SK-N-SH treated with all-trans-retinoic acid at 6 μM for 48 hours (cell line): ENCODE measurements at regions not wholly inside any gene's neighbourhood (a gene's known extent, or its start where the extent isn't known, plus 50 kb on each side); places are given as distances from the start of the nearest gene placed in this dataset.

ENCODE experiments used
- ATAC-seq: fragments of 200-7000 bp; cut with Tn5 transposase; 3 replicates; pipeline ENCODE4 v1.9.1; 2020; ENCODE audit warnings: mild to moderate bottlenecking, moderate library complexity
- ARNTL ChIP-seq: fragments of 450-650 bp; formaldehyde crosslinking; IDR thresholded peaks from 2 replicates; pipeline ENCODE4 v1.5.0; 2020; ENCODE audit warnings: low read depth, mild to moderate bottlenecking, moderate library complexity, borderline replicate concordance
- BACH2 ChIP-seq: fragments of 250-450 bp; sonication (Bioruptor Pico); IDR thresholded peaks from 2 replicates; pipeline ENCODE4 v1.9.0; 2021; ENCODE audit warnings: mild to moderate bottlenecking, borderline replicate concordance
- CSDC2 ChIP-seq: fragments of 250-450 bp; sonication (Bioruptor Pico); IDR thresholded peaks from 2 replicates; pipeline ENCODE4 v1.5.0; 2020; ENCODE audit warnings: mild to moderate bottlenecking, moderate library complexity
- ESRRG ChIP-seq: fragments of 250-450 bp; sonication (Bioruptor Pico); IDR thresholded peaks from 2 replicates; pipeline ENCODE4 v1.6.1; 2021; ENCODE audit warnings: mild to moderate bottlenecking
- GLIS3 ChIP-seq: fragments of 250-450 bp; sonication (Bioruptor Pico); IDR thresholded peaks from 2 replicates; pipeline ENCODE4 v1.5.0; 2020; ENCODE audit warnings: mild to moderate bottlenecking, moderate library complexity
- OSR1 ChIP-seq: fragments of 250-450 bp; sonication (Bioruptor Pico); IDR thresholded peaks from 2 replicates; pipeline ENCODE4 v1.8.0; 2022; ENCODE audit warnings: moderate library complexity, mild to moderate bottlenecking, inconsistent platforms
- PPARA ChIP-seq: fragments of 250-450 bp; sonication (Bioruptor Pico); IDR thresholded peaks from 2 replicates; pipeline ENCODE4 v1.5.0; 2020; ENCODE audit warnings: mild to moderate bottlenecking, borderline replicate concordance
- RARB ChIP-seq: fragments of 250-450 bp; sonication (Bioruptor Pico); IDR thresholded peaks from 2 replicates; pipeline ENCODE4 v1.8.0; 2021; ENCODE audit warnings: mild to moderate bottlenecking, moderate library complexity
- SNAI2 ChIP-seq: fragments of 250-450 bp; sonication (Bioruptor Pico); IDR thresholded peaks from 2 replicates; pipeline ENCODE4 v1.5.0; 2020; ENCODE audit warnings: mild to moderate bottlenecking, moderate library complexity
- TCF4 ChIP-seq: fragments of 250-450 bp; sonication (Bioruptor Pico); IDR thresholded peaks from 2 replicates; pipeline ENCODE4 v1.8.0; 2021; ENCODE audit warnings: mild to moderate bottlenecking, moderate library complexity, borderline replicate concordance
- TOX ChIP-seq: fragments of 250-450 bp; sonication (Bioruptor Pico); IDR thresholded peaks from 2 replicates; pipeline ENCODE4 v1.8.0; 2021; ENCODE audit warnings: mild to moderate bottlenecking, moderate library complexity, borderline replicate concordance
- ZC3H10 ChIP-seq: fragments of 250-450 bp; sonication (Bioruptor Pico); IDR thresholded peaks from 2 replicates; pipeline ENCODE4 v1.5.1; 2021; ENCODE audit warnings: mild to moderate bottlenecking, moderate library complexity
- ZFP3 ChIP-seq: fragments of 250-450 bp; sonication (Bioruptor Pico); IDR thresholded peaks from 2 replicates; pipeline ENCODE4 v1.5.0; 2020; ENCODE audit warnings: mild to moderate bottlenecking, moderate library complexity
- ZFP30 ChIP-seq: fragments of 450-650 bp; formaldehyde crosslinking; IDR thresholded peaks from 2 replicates; pipeline ENCODE4 v1.5.0; 2022; ENCODE audit warnings: mild to moderate bottlenecking, moderate library complexity
- ZNF565 ChIP-seq: fragments of 450-650 bp; formaldehyde crosslinking; conservative IDR thresholded peaks from 2 replicates; pipeline ENCODE4 v1.5.0; 2020; ENCODE audit warnings: low read depth, mild to moderate bottlenecking, moderate library complexity
- ZNF70 ChIP-seq: fragments of 450-650 bp; formaldehyde crosslinking; IDR thresholded peaks from 2 replicates; pipeline ENCODE4 v1.5.0; 2020; ENCODE audit warnings: mild to moderate bottlenecking, moderate library complexity
- ZNF8 ChIP-seq: fragments of 450-650 bp; formaldehyde crosslinking; IDR thresholded peaks from 2 replicates; pipeline ENCODE4 v1.5.0; 2020; ENCODE audit warnings: mild to moderate bottlenecking, moderate library complexity
- TF ChIP-seq, protein P1 (sequence below): fragments of 250-450 bp; sonication (Bioruptor Pico); IDR thresholded peaks from 2 replicates; pipeline ENCODE4 v1.5.0; 2020; ENCODE audit warnings: mild to moderate bottlenecking, moderate library complexity
- TF ChIP-seq, protein P2 (sequence below): fragments of 250-450 bp; sonication (Bioruptor Pico); IDR thresholded peaks from 2 replicates; pipeline ENCODE4 v1.8.0; 2021; ENCODE audit warnings: low read depth, mild to moderate bottlenecking, moderate library complexity, borderline replicate concordance
- TF ChIP-seq, protein P3 (sequence below): fragments of 250-450 bp; sonication (Bioruptor Pico); IDR thresholded peaks from 2 replicates; pipeline ENCODE4 v1.5.1; 2021; ENCODE audit warnings: mild to moderate bottlenecking, moderate library complexity
- TF ChIP-seq, protein P4 (sequence below): fragments of 250-450 bp; sonication (Bioruptor Pico); IDR thresholded peaks from 2 replicates; pipeline ENCODE4 v1.5.1; 2020; ENCODE audit warnings: low read depth, mild to moderate bottlenecking, moderate library complexity

DNA sequence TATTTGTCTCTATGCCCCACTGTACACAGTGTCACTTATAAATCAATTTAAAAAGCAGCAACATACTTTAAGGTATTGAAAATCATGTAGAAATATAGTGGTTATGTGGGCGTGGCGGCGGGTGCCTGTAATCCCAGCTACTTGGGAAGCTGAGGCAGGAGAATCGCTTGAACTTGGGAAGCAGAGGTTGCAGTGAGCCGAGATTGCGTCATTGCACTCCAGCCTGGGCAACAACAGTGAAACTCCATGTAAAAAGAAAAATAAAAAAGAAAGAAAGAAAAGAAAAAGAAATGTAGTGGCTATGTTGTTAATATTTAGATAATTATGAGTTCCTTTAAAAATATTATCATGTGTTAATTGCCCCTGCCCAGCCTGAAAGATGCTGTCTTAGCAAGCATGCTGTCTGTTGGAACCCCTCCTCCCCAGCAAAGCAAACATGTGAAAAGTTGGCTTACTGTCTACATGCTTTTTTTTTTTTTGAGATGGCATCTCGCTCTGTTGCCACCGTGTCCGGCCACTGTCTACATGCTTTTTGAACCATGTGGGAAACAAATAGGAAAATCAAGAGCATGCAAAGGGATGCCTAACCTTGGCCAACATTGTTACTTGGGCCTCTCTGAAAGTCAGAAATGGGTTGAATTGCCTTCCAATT is 151.4 kb upstream of the TSHZ2 start:
- no peak for ATAC-seq
- TF ChIP-seq ZNF8, result no peak
- TF ChIP-seq, protein P1, sequence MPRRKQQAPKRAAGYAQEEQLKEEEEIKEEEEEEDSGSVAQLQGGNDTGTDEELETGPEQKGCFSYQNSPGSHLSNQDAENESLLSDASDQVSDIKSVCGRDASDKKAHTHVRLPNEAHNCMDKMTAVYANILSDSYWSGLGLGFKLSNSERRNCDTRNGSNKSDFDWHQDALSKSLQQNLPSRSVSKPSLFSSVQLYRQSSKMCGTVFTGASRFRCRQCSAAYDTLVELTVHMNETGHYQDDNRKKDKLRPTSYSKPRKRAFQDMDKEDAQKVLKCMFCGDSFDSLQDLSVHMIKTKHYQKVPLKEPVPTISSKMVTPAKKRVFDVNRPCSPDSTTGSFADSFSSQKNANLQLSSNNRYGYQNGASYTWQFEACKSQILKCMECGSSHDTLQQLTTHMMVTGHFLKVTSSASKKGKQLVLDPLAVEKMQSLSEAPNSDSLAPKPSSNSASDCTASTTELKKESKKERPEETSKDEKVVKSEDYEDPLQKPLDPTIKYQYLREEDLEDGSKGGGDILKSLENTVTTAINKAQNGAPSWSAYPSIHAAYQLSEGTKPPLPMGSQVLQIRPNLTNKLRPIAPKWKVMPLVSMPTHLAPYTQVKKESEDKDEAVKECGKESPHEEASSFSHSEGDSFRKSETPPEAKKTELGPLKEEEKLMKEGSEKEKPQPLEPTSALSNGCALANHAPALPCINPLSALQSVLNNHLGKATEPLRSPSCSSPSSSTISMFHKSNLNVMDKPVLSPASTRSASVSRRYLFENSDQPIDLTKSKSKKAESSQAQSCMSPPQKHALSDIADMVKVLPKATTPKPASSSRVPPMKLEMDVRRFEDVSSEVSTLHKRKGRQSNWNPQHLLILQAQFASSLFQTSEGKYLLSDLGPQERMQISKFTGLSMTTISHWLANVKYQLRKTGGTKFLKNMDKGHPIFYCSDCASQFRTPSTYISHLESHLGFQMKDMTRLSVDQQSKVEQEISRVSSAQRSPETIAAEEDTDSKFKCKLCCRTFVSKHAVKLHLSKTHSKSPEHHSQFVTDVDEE (CRISPR knock-in tag), result no peak
- TF ChIP-seq, protein P2, sequence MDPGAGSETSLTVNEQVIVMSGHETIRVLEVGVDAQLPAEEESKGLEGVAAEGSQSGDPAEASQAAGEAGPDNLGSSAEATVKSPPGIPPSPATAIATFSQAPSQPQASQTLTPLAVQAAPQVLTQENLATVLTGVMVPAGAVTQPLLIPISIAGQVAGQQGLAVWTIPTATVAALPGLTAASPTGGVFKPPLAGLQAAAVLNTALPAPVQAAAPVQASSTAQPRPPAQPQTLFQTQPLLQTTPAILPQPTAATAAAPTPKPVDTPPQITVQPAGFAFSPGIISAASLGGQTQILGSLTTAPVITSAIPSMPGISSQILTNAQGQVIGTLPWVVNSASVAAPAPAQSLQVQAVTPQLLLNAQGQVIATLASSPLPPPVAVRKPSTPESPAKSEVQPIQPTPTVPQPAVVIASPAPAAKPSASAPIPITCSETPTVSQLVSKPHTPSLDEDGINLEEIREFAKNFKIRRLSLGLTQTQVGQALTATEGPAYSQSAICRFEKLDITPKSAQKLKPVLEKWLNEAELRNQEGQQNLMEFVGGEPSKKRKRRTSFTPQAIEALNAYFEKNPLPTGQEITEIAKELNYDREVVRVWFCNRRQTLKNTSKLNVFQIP (CRISPR knock-in tag), result no peak
- TF ChIP-seq ZFP30 (CRISPR knock-in tag), result no peak

DNA sequence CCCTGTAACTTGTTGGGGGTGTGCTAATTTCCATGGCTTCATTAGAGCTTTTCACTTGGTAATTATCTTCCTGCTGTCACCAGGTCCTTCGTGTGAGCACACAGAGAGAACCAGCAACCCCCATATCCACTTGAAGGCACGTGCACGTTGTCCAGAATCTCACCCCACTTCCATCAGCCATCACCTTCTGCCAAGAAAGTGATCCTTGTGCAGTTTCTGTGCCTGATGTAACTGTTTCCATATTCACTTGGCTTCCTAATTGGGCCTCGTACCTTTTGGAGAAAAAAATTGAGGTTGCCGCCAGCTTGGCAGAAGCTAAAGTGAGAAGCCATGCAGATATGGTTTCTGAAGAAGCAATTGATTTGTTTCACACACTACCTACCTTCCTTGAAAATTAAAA is 153.7 kb upstream of the TSHZ2 start:
- TF ChIP-seq, protein P3, sequence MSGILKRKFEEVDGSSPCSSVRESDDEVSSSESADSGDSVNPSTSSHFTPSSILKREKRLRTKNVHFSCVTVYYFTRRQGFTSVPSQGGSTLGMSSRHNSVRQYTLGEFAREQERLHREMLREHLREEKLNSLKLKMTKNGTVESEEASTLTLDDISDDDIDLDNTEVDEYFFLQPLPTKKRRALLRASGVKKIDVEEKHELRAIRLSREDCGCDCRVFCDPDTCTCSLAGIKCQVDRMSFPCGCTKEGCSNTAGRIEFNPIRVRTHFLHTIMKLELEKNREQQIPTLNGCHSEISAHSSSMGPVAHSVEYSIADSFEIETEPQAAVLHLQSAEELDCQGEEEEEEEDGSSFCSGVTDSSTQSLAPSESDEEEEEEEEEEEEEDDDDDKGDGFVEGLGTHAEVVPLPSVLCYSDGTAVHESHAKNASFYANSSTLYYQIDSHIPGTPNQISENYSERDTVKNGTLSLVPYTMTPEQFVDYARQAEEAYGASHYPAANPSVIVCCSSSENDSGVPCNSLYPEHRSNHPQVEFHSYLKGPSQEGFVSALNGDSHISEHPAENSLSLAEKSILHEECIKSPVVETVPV (CRISPR knock-in tag), result no peak
- TF ChIP-seq CSDC2 (CRISPR knock-in tag) (no peak), ZC3H10 (no peak)
- no peak for ATAC-seq

DNA sequence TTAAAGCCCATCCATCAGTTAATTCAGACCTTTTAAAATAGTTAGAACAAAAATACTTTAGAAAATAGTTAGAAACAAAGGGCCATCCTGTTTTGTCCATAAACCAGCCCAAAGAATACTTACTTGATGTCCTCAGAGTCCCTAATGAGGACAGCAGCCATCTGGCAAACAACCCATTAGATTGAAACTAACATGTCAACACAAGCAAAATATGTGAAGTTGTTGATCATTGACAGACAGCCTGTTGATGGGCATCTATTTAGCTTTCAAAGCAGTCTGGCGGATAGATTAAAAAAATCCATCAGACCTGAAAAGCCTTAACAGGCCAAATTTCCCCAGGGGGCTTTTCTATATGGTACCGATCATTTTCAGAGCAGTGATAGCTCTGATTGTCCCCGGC is 154.2 kb upstream of the TSHZ2 start:
- ATAC-seq, result no peak
- TF ChIP-seq TOX (CRISPR knock-in tag) (no peak), ZNF70 (no peak), ZNF8 (no peak), SNAI2 (no peak), ARNTL (CRISPR knock-in tag) (no peak), PPARA (CRISPR knock-in tag) (no peak), OSR1 (CRISPR knock-in tag) (no peak), ESRRG (CRISPR knock-in tag) (no peak), ZFP30 (CRISPR knock-in tag) (no peak), GLIS3 (CRISPR knock-in tag) (no peak), ZNF565 (CRISPR knock-in tag) (no peak), BACH2 (CRISPR knock-in tag) (no peak), ZC3H10 (no peak), CSDC2 (CRISPR knock-in tag) (no peak), RARB (no peak), TCF4 (CRISPR knock-in tag) (no peak)
- TF ChIP-seq, protein P4, sequence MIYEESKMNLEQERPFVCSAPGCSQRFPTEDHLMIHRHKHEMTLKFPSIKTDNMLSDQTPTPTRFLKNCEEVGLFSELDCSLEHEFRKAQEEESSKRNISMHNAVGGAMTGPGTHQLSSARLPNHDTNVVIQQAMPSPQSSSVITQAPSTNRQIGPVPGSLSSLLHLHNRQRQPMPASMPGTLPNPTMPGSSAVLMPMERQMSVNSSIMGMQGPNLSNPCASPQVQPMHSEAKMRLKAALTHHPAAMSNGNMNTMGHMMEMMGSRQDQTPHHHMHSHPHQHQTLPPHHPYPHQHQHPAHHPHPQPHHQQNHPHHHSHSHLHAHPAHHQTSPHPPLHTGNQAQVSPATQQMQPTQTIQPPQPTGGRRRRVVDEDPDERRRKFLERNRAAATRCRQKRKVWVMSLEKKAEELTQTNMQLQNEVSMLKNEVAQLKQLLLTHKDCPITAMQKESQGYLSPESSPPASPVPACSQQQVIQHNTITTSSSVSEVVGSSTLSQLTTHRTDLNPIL, result no peak
- TF ChIP-seq, protein P2 (CRISPR knock-in tag), result no peak

DNA sequence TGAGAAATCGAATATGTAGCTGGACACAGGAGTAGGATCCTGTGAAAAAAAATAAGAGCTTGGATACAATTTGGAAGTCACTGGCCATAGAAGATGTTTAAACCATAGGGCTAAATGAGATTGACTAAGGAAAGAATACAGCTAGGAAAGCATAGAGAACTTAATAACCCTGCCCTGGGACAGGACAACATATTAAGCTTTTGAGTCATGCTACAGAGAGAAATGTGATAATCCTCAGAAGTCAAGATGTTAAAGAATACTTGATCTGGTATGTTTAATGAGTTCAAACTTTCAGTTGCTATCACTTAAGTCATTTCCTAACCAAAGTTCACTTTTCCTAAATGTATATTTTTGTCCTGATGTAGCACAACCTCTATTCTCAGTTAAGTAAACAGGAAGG is 154.6 kb upstream of the TSHZ2 start:
- no peak for ATAC-seq
- TF ChIP-seq ZFP30 (CRISPR knock-in tag), result no peak
- no peak for TF ChIP-seq ZNF8
- TF ChIP-seq SNAI2, result no peak
- TF ChIP-seq ZNF565 (CRISPR knock-in tag), result no peak
- TF ChIP-seq, protein P1 (CRISPR knock-in tag), result no peak
- TF ChIP-seq TCF4 (CRISPR knock-in tag), result no peak
- no peak for TF ChIP-seq ZC3H10
- TF ChIP-seq GLIS3 (CRISPR knock-in tag), result no peak
- TF ChIP-seq, protein P4, result no peak
- TF ChIP-seq ZFP3 (CRISPR knock-in tag), result no peak
